GM19328 (cell line): ENCODE measurements at regions not wholly inside any gene's neighbourhood (a gene's known extent, or its start where the extent isn't known, plus 50 kb on each side); places are given as distances from the start of the nearest gene placed in this dataset.
"Not testable (repeated sequence)": the region's sequence is repeated elsewhere in the genome, so short reads cannot be mapped to it uniquely, and the experiment has no call there.

Experiments used
- ATAC-seq: cut with Tn5 transposase; IDR thresholded peaks from one replicate; pipeline ENCODE4 v1.9.1; 2021; ENCODE audit warnings: mild to moderate bottlenecking, moderate library complexity; ENCODE audit not compliant: unreplicated experiment

DNA sequence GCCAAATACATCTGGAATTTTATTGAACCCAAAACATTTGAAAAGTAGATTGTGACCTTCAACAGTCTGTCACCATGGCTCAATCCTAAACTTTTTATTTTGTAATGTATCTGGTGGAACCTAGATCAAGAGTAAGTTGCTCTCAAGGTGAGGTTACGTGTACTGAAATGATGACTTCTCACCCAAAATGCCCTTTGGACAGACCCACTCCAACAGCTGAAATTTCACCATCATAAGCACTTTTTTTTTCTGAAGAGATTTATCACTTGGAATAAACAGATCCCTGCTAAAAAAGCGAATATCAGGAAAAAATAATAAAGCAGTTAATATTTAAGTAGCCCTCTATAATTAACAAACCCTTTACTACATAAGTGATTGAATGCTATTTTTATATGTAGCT is 155.0 kb upstream of the FBXL7 start:
- no peak for ATAC-seq

DNA sequence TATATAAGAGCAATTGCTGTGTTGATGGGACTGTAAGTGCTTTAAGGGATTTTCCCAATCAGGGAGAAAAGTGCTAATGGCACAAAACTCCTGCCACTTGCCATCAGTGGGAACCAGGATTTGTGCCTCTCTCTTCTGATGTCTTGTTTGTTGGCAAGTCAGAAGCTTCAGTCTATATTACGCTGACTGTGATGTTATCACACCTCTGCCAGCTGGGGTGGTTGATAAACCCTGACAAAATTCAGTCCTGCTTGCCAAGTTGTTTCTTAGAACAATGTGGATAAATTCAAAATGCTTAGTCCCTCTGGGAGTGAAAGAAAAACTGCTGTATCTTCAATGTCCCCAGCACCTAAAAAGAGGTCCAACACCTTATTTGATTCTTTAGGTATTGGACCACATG is 161.4 kb upstream of the FBXL7 start:
- ATAC-seq = no peak

DNA sequence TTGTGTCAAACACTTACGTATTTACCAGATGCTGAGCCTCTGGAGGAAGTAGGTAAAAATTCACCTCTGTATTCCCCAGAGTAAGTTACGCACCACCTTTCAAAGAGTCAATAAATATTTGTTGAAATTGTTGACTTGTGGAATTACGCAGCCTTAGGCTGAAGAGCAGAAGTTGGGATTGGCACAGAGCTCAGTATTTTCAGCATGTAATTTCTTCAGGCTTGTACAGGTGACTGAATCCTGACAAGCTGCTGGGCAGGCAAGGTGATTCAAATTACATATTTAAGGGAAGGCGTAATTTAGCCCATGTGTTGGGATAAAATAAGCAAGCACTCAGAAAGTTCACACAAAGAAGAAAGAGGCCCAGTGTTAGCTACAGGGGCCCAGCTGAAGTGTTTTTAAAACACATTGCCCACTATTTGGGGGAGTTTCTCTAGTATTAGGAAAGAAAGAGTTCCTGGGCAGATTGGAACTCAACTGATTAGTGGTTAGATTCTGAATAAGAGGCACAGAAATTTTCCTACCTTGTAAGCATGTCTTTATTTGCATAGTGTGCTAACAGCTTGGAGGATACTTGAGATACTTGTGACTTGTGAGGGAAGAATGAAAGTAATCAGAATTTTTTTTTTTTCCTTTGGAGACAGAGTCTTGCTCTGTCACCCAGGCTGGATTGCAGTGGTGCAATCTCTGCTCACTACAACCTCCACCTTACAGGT is 165.3 kb upstream of the FBXL7 start:
- no peak for ATAC-seq

DNA sequence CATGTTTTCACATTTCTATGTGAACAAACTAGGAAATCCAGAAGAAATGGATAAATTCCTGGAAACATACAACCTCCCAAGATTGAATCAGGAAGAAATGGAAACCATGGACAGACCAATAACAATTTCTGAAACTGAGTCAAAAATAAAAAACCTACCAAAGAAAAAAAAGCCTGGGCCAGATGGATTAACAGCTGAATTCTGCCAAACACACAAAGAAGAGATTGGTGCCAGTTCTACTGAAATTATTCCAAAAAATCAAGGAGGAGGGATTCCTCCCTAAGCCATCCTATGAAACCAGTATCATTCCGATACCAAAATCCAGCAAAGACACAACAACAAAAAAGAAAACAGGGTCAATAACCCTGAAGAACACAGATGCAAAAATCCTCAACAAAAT is 166.9 kb upstream of the FBXL7 start:
- no peak for ATAC-seq

DNA sequence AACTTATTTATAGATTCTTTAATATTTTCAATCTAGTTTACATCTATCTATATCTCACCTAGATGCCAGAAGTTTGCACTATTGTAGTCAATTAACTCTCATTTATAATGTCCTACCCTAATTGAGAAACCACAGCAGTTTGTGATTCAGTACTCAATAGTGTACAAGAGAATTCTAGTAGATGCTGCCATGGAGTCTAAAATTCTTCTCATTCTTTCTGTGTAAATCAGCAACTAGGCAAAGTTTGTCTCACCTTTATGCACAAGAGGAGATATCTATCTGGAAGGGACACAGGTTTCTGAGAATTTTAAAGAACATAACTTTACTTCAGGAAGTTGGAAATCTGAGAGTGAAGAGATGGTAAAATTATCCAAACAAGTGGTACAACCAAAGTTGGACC is 173.0 kb upstream of the FBXL7 start:
- ATAC-seq = no peak

DNA sequence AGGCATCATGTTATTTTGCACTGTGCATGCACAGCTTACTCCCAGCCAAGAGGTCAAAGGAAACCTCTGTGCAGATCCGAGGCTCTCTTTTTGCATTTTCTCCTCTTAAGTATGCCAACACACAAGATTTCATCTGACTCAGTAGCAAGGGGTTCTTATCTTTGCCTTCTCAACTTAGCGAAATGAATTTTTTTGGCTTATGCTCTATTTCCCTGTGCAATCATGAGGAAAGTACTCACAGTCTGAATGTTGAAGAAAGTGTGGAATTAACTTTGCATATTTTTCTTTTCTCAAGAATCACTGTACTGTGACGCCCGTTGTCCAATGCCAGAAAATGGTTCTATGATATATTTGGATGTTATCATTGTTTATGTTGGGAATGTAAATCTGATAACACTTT is 173.5 kb upstream of the FBXL7 start:
- ATAC-seq = no peak

DNA sequence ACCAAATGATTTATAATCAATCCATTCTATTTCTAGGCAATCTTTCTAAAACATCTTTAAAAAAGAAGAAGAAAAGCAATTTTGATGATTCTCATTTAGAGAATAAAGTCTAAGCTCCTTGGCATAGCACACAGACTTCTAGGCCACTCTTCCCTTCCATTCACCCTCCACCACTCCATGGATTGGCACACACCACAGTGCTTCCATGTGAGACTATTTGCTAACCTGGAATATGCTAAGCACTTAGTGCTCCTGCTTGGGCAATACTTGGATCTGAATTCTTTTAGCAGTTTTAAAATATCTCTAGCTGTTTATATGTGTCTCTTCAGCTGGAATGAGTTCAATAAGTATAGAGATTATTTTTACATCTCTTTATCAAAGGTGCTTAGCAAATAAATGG is 177.6 kb upstream of the FBXL7 start:
- ATAC-seq = no peak

DNA sequence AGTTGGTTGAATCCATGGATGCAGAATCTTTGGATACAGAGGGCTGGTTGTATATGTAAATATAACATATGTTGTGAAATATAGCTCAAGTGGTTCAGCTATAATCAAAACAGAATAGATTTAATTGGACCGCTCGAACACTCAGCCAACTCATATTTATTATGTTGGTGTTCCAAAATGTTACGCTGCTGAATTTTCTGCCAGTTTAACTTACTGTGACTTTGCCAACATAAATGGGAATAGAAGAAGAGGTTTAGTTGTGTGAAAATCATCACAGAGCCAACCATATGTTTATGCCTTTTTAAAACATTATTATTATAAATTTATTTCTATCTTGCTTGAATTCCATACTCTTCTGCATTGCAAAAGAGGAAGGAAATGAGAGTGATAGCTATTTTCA is 178.2 kb upstream of the FBXL7 start:
- ATAC-seq = no peak

DNA sequence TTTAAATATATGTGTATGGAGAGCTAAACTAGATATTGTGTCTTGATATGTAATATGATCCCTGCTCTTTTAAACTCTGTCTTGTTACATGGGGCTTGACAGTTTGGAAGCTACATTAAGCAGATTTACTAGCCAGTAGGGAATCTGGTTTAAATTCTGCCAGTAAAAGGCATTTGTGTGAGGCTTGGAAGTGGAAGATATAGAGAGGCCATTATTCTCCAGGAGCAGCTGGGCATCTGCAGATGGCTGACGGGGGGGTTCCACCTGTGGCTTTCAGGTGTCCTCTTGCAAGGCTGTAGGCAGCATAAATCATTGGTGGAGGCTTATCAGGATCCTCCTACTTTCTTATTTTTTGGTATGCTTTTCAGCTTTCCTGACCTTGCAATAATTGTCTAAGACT is 179.1 kb upstream of the FBXL7 start:
- ATAC-seq = no peak

DNA sequence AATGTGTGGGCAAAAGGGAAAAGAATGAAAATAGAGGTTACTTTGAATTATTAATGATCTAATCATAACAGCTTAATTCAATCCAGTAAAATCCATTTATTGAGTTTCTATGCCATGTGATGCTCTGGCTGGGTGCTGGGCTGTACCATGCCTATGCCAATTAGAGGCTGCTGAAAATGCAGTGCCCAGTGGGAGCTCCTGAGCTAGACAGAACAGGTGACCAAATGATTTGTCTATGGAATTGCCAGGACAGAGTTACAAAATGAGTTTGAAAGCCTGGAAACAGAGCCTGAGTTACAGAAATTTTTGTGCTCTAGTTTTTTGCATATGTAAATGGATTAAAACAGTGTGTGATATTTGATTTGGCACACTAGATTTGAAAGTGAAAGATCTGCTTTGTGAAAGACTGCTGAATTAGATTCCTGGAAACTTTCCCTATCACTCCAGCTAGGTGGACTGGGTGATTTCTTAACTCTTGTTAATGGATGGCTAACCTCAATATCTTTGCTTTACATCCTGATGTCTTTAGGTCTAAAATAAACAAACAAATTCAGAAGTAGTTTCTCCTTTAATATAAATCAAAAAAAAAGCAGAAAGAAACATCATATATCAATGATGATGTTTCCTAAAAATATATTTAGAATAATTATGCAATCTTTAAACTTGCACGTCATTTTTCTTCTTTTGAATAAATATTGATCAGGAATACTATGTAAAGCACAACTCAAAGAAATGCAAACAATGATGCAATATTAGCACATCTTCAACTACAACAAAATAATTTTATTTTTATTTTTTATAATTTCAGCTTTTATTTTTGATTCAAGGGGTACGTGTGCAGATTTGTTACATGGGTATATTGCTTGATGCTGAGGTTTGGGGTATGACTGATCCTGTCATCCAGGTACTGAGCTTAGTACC is 194.8 kb upstream of the FBXL7 start:
- ATAC-seq = no peak

DNA sequence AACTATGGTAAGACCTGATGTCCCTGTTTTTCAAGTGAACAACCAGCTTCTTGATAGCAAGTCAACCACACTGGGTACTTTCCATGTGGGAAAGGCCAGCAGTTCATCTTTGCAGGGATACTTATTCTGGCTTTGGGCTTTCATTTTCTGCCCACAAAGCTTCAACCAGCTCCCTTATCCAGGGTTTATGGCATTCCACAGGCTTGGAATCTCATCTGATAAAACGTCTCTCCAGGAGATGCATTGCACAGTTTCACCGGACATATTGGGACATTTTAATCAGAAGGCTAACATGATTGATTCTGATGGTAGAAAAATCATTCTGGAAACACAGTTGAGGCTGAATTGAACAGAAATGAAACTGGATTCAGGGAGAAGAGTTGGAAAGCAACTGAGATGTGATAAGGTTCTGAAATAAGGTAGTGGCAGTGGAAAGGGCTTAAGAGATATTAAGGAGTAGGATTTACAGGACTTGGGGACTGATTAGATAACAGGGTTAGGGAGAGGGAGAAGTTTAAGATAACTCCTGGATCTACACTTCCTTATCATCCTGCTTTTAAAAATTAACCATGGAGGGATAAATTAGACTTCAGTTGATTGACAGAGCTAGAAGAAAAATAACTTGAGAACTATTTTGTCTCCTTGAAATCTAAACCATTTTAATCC is 195.8 kb upstream of the FBXL7 start:
- ATAC-seq = no peak

DNA sequence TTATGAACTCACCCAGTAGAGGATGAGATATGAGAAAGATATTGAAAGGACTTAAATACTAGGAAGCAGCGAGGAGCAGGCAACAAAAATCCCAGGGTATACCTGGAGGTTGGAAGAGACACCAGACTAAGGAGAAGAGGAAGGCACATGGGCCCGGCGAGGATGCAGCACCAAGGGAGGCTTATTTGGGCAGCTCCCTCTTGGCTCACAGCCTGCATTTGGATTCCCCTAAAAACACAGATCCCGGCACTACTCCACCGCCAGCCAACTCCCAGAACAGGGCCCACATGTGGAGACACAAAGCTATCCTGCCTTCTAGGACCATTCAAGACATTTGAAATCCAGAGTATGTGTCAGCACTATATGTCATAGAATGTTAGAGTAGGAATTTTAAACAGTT is 199.8 kb upstream of the FBXL7 start:
- no peak for ATAC-seq

DNA sequence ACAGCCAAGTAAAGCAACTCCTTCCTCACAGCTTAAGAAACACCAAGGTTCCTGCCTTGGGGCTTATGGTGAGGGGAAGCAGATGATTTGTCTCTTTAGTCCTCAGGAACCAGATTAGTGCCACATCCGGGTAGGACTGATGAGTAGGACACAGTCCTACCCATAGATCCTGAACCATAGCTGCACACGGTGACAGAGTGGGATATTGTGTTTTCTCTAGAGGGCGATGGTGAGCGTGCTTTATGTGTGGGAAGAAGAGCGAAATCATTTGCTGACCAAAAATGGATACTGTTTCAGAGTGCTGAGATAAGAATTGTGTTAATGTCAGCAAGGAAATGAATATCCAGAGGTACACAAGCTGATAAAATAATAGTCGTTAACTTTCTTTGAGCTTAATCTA is 209.0 kb upstream of the FBXL7 start:
- no peak for ATAC-seq

DNA sequence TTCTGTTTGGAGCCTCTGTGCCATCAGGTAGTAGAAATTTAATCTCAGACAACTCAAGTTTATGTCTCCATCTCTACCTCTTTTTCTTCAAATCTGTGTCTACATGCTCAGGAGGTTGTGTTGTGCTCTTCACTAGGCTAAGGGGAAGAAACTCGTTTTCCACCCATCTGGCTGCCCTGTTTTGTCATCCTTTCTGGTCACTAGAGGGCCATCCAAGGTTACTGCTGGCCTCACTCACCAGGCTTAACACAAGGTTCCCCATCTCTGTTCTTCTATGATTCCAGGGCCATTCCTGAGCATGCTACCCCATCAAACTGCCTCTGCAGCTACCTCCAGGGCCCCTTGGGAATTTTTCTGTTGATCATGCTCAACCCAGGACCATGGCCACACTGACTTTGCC is 213.3 kb upstream of the FBXL7 start:
- no peak for ATAC-seq

DNA sequence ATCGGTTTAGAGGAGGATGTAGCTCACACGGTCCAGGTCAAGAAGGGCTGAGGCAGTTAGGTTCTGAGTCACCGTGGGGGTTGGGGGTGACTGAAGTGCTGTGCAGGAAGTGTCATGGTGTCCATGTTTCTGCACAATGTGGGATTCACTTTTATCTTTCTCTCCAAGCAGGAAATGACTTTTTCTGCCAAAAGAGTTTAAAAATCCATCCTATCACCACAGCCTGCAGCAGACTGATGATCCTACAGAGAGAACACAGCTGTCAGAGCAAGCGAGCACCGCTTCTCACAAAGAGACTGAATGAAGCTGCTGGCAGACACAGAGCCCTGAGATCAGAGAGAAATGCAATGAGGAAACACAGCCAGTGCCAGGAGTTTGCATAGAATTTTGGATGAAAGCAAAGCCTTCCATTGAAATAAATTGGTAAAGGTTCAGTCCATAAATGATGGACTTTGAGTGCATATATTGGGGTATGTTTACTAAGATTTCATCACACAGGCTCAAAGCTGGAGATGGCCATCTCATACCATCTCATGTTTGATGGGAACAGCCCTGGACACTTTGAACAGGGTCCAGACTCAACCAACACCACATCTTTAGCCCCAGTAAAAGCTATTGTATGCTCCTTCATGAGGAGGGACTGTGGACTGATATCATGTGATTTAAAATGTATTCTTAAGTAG is 213.9 kb upstream of the FBXL7 start:
- ATAC-seq = no peak

DNA sequence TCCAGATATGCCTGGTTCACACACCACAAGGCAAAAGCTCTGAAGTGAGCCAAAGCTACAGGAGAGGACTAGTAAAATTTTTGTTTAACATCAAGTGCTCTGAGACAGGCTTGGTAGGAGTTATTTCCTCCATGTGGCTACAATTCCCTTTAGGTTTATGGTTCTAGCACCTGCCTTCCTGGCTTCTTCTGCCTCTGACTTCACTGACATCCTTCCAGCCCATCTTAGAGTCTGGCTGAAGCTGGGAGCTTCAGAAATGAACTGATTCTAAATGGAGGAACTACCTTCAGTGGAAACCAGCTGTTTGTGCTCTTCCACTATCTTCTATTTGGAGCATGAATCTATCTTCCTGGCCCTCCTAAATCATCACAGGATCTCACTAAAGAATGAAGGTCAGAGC is 215.3 kb upstream of the FBXL7 start:
- ATAC-seq = no peak

DNA sequence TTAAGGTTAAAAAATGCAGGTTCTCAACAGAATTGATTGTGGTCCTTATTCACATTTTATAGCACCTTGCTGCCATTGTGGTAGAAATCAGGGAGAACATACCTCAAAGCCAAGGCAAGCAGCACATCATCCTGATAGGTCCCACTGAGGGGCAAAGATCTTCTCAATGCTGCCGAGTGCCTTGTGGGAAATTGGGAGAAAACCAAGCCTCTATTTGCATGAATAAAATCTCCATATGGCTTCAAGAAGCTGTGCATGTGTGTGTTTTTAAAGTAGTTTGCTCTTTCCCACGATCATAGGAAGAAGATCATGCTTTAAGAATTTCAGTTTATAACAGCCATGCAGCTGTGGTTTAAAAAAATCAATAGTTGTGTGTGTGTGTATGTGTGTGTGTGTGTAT is 216.9 kb upstream of the FBXL7 start:
- ATAC-seq = no peak

DNA sequence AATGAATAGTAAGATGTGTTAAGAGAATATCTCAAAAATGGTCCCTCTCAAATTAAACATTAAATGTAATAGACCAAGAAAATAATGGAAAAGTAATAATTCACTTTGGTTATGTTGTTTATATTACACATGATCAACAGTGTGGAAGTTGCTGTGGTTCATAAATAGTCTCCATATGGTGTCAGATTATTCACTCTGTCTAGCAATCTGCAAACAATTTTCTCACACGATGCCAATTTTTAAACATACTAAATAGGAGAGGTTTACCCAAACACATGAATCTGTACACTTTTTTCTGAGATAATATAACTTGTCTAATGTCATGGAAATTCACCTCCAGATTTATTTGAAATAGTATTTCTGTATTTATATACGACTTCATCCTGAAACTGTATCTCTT is 217.4 kb upstream of the FBXL7 start:
- no peak for ATAC-seq

DNA sequence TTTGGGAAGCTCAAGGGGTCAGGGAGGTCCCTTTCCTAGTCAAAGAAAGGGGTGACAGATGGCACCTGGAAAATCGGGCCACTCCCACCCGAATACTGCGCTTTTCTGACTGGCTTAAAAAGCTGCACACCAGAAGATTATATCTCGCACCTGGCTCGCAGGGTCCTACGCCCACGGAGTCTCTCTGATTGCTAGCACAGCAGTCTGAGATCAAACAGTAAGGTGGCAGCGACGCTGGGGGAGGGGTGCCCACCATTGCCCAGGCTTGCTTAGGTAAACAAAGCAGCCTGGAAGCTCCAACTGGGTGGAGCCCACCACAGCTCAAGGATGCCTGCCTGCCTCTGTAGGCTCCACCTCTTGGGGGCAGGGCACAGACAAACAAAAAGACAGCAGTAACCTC is 228.4 kb upstream of the FBXL7 start:
- ATAC-seq = not testable (repeated sequence)

DNA sequence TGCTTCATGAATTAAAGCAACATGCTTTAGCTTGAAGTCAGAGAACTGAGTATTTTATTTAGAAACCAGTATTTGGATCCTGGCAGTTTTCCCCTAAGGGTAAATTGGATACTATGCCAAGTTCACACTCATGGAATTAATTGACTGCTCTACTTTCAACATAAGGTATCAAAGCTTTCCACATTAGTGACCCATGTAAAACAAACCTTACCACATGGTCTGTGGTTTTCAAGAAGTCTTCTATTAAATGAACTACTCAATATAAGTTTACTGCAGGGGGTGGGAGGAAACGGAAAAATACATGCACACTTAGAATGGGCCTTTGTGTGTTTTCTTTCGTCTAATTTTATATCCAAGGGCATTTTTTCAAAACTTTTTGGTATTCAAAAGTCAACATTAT is 232.0 kb upstream of the FBXL7 start:
- no peak for ATAC-seq

DNA sequence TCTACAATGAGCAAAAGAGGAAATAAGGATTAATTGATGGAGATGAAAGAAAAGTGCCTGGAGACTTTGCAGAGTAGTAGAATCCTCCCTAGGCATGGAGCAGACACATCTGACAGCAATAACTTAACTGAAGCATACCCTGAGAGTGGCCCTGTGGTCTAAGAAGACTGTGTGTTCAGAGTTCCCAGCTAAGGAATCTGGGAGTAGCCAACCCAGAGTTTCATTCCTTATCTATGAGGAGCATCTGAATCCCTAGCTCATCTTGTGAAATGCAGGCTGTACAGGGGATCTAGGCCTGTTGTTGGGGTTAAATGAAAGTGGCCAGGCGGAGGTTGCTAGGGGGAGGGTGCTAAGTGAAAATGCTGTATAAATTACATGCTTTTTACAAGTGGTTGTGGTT is 233.1 kb upstream of the FBXL7 start:
- no peak for ATAC-seq
